ENCODE measurements at regions not wholly inside any gene's neighbourhood (a gene's known extent, or its start where the extent isn't known, plus 50 kb on each side); places are given as distances from the start of the nearest gene placed in this dataset.

- Histone ChIP-seq H3K4me3 (ENCODE audit: low read length in 2 of 2) (no peak overlapping the region), H4K8ac (ENCODE audit: low read depth, low read length) (no peak overlapping the region), H3K36me3 (replicated peaks in 1 of 2; ENCODE audit: control insufficient read depth in 2 of 2, insufficient read depth in 2 of 2, low read length in 2 of 2) (no peaks in the 10 kb centered on the region)
These were observed 57.6 kb upstream of the SLC6A11 start for GRCh38 chr3:10758304-10759037.

GRCh38 chr3:10759495-10759894, 56.5 kb upstream of the SLC6A11 start:
- Histone ChIP-seq H3K4me1 (ENCODE audit: control insufficient read depth in 2 of 2, insufficient read depth in 1 of 2, low read depth in 1 of 2, low read length in 2 of 2) (peaks cover 3 to 8% of the 10 kb centered on the region in 2 donors), H3K27me3 (ENCODE audit: control insufficient read depth in 3 of 3, insufficient read depth in 3 of 3, low read depth in 1 of 3, low read length in 3 of 3) (peaks cover 0 to 2% (median 0%) of the 10 kb centered on the region in 3 experiments)
- no CpG with 5 or more reads among the region's 1 CpG for WGBS, 2 donors (ENCODE audit: extremely low coverage in 2 of 2, insufficient read length in 2 of 2, insufficient replicate concordance in 1 of 2)

More at GRCh38 chr3:10758304-10759037, 57.6 kb upstream of the SLC6A11 start:
- Histone ChIP-seq H3K9me3 (replicated peaks in 1 of 2; ENCODE audit: control insufficient read depth in 2 of 2, insufficient read depth in 1 of 2, low read depth in 1 of 2, low read length in 2 of 2) (no peaks in the 10 kb centered on the region), H3K4me1 (ENCODE audit: control insufficient read depth in 2 of 2, insufficient read depth in 1 of 2, low read depth in 1 of 2, low read length in 2 of 2) (no peaks in the 10 kb centered on the region), H2AFZ (ENCODE audit: low read length) (no peak overlapping the region), H3K9ac (ENCODE audit: low read depth, low read length, poor library complexity) (no peak overlapping the region), H2BK5ac (ENCODE audit: low read length) (no peak overlapping the region), H3K79me1 (ENCODE audit: low read depth, low read length) (no peaks in the 10 kb centered on the region), H3K14ac (ENCODE audit: low read length) (no peak overlapping the region), H3K27ac (replicated peaks; ENCODE audit: low read length) (no peak overlapping the region), H3K18ac (ENCODE audit: low read length) (no peak overlapping the region), H3K4ac (ENCODE audit: low read length) (no peak overlapping the region), H2AK5ac (ENCODE audit: low read depth, low read length) (no peak overlapping the region), H2BK15ac (ENCODE audit: low read length) (no peak overlapping the region), H4K91ac (ENCODE audit: low read depth, low read length, poor library complexity) (no peak overlapping the region), H2BK12ac (ENCODE audit: low read length) (no peak overlapping the region), H3K4me2 (ENCODE audit: insufficient read depth, low read length, poor library complexity, severe bottlenecking) (no peak overlapping the region), H3K23ac (ENCODE audit: low read depth, low read length, poor library complexity) (no peak overlapping the region), H3K27me3 (ENCODE audit: control insufficient read depth in 3 of 3, insufficient read depth in 3 of 3, low read depth in 1 of 3, low read length in 3 of 3) (peaks cover 0 to 2% (median 0%) of the 10 kb centered on the region in 3 experiments), H2BK120ac (ENCODE audit: low read depth, low read length) (no peak overlapping the region)
- WGBS, 2 donors (ENCODE audit: extremely low coverage in 2 of 2, insufficient read length in 2 of 2, insufficient replicate concordance in 1 of 2) = no CpG with 5 or more reads among the region's 14 CpGs
- DNase-seq (ENCODE audit: low spot score) = peak; percentile 62

GRCh38 chr3:10760199-10760598, 55.8 kb upstream of the SLC6A11 start:
- no peak overlapping the region for H3K14ac ChIP-seq (ENCODE audit: low read length)
- H3K36me3 ChIP-seq (replicated peaks in 1 of 2; ENCODE audit: control insufficient read depth in 2 of 2, insufficient read depth in 2 of 2, low read length in 2 of 2) = no peaks in the 10 kb centered on the region
- no peak overlapping the region for H3K4me3 ChIP-seq (ENCODE audit: low read length in 2 of 2)
- no peak overlapping the region for H4K8ac ChIP-seq (ENCODE audit: low read depth, low read length)
- H3K4me2 ChIP-seq (ENCODE audit: insufficient read depth, low read length, poor library complexity, severe bottlenecking) = no peak overlapping the region
- peaks cover 0 to 1% (median 0%) of the 10 kb centered on the region in 3 experiments for H3K27me3 ChIP-seq (ENCODE audit: control insufficient read depth in 3 of 3, insufficient read depth in 3 of 3, low read depth in 1 of 3, low read length in 3 of 3)
- no peak overlapping the region for H2AFZ ChIP-seq (ENCODE audit: low read length)
- H2BK120ac ChIP-seq (ENCODE audit: low read depth, low read length) = no peak overlapping the region
- no peak overlapping the region for H4K91ac ChIP-seq (ENCODE audit: low read depth, low read length, poor library complexity)
- H3K4me1 ChIP-seq (ENCODE audit: control insufficient read depth in 2 of 2, insufficient read depth in 1 of 2, low read depth in 1 of 2, low read length in 2 of 2) = peaks cover 3 to 13% of the 10 kb centered on the region in 2 donors
- no peak overlapping the region for H3K4ac ChIP-seq (ENCODE audit: low read length)
- no peak overlapping the region for H3K23ac ChIP-seq (ENCODE audit: low read depth, low read length, poor library complexity)
- H2BK12ac ChIP-seq (ENCODE audit: low read length) = no peak overlapping the region
- no peak overlapping the region for H3K27ac ChIP-seq (replicated peaks; ENCODE audit: low read length)
- H3K18ac ChIP-seq (ENCODE audit: low read length) = no peak overlapping the region
- no peak overlapping the region for H3K9ac ChIP-seq (ENCODE audit: low read depth, low read length, poor library complexity)
- no peaks in the 10 kb centered on the region for H3K79me1 ChIP-seq (ENCODE audit: low read depth, low read length)
- no peak overlapping the region for H2BK15ac ChIP-seq (ENCODE audit: low read length)
- H3K9me3 ChIP-seq (replicated peaks in 1 of 2; ENCODE audit: control insufficient read depth in 2 of 2, insufficient read depth in 1 of 2, low read depth in 1 of 2, low read length in 2 of 2) = no peaks in the 10 kb centered on the region
- DNase-seq (ENCODE audit: low spot score) = no peak
- WGBS, 2 donors (ENCODE audit: extremely low coverage in 2 of 2, insufficient read length in 2 of 2, insufficient replicate concordance in 1 of 2) = no CpG with 5 or more reads among the region's 2 CpGs
- no peak overlapping the region for H2AK5ac ChIP-seq (ENCODE audit: low read depth, low read length)
- no peak overlapping the region for H2BK5ac ChIP-seq (ENCODE audit: low read length)

More at GRCh38 chr3:10759495-10759894, 56.5 kb upstream of the SLC6A11 start:
- H3K9me3 ChIP-seq (replicated peaks in 1 of 2; ENCODE audit: control insufficient read depth in 2 of 2, insufficient read depth in 1 of 2, low read depth in 1 of 2, low read length in 2 of 2) = no peaks in the 10 kb centered on the region
- H2AFZ ChIP-seq (ENCODE audit: low read length) = no peak overlapping the region
- H3K14ac ChIP-seq (ENCODE audit: low read length) = no peak overlapping the region
- no peak overlapping the region for H3K18ac ChIP-seq (ENCODE audit: low read length)
- H2BK5ac ChIP-seq (ENCODE audit: low read length) = no peak overlapping the region
- H3K9ac ChIP-seq (ENCODE audit: low read depth, low read length, poor library complexity) = no peak overlapping the region
- H3K36me3 ChIP-seq (replicated peaks in 1 of 2; ENCODE audit: control insufficient read depth in 2 of 2, insufficient read depth in 2 of 2, low read length in 2 of 2) = no peaks in the 10 kb centered on the region
- H2BK12ac ChIP-seq (ENCODE audit: low read length) = no peak overlapping the region
- H4K91ac ChIP-seq (ENCODE audit: low read depth, low read length, poor library complexity) = no peak overlapping the region
- H2BK120ac ChIP-seq (ENCODE audit: low read depth, low read length) = no peak overlapping the region
- no peak overlapping the region for H3K4ac ChIP-seq (ENCODE audit: low read length)
- no peaks in the 10 kb centered on the region for H3K79me1 ChIP-seq (ENCODE audit: low read depth, low read length)
- H3K4me3 ChIP-seq (ENCODE audit: low read length in 2 of 2) = no peak overlapping the region
- H3K23ac ChIP-seq (ENCODE audit: low read depth, low read length, poor library complexity) = no peak overlapping the region
- no peak overlapping the region for H3K4me2 ChIP-seq (ENCODE audit: insufficient read depth, low read length, poor library complexity, severe bottlenecking)
- DNase-seq (ENCODE audit: low spot score) = no peak
- H4K8ac ChIP-seq (ENCODE audit: low read depth, low read length) = no peak overlapping the region
- H3K27ac ChIP-seq (replicated peaks; ENCODE audit: low read length) = no peak overlapping the region
- H2AK5ac ChIP-seq (ENCODE audit: low read depth, low read length) = no peak overlapping the region
- H2BK15ac ChIP-seq (ENCODE audit: low read length) = no peak overlapping the region

- Histone ChIP-seq H3K18ac (ENCODE audit: low read length) (no peak overlapping the region), H2BK120ac (ENCODE audit: low read depth, low read length) (no peak overlapping the region), H3K23ac (ENCODE audit: low read depth, low read length, poor library complexity) (no peak overlapping the region), H4K8ac (ENCODE audit: low read depth, low read length) (no peak overlapping the region), H2BK5ac (ENCODE audit: low read length) (no peak overlapping the region), H2BK12ac (ENCODE audit: low read length) (no peak overlapping the region), H3K4ac (ENCODE audit: low read length) (no peak overlapping the region), H3K9ac (ENCODE audit: low read depth, low read length, poor library complexity) (no peak overlapping the region), H3K14ac (ENCODE audit: low read length) (no peak overlapping the region), H3K36me3 (replicated peaks in 1 of 2; ENCODE audit: control insufficient read depth in 2 of 2, insufficient read depth in 2 of 2, low read length in 2 of 2) (no peaks in the 10 kb centered on the region), H3K27me3 (ENCODE audit: control insufficient read depth in 3 of 3, insufficient read depth in 3 of 3, low read depth in 1 of 3, low read length in 3 of 3) (no peaks in the 10 kb centered on the region), H3K9me3 (replicated peaks in 1 of 2; ENCODE audit: control insufficient read depth in 2 of 2, insufficient read depth in 1 of 2, low read depth in 1 of 2, low read length in 2 of 2) (no peaks in the 10 kb centered on the region), H2BK15ac (ENCODE audit: low read length) (no peak overlapping the region), H3K79me1 (ENCODE audit: low read depth, low read length) (no peaks in the 10 kb centered on the region), H2AK5ac (ENCODE audit: low read depth, low read length) (no peak overlapping the region), H4K91ac (ENCODE audit: low read depth, low read length, poor library complexity) (no peak overlapping the region), H3K27ac (replicated peaks; ENCODE audit: low read length) (no peak overlapping the region), H3K4me3 (ENCODE audit: low read length in 2 of 2) (no peak overlapping the region), H3K4me2 (ENCODE audit: insufficient read depth, low read length, poor library complexity, severe bottlenecking) (no peak overlapping the region), H3K4me1 (ENCODE audit: control insufficient read depth in 2 of 2, insufficient read depth in 1 of 2, low read depth in 1 of 2, low read length in 2 of 2) (peaks cover 3 to 13% of the 10 kb centered on the region in 2 donors), H2AFZ (ENCODE audit: low read length) (no peak overlapping the region)
- DNase-seq (ENCODE audit: low spot score) = no peak
- no CpG with 5 or more reads among the region's 8 CpGs for WGBS, 2 donors (ENCODE audit: extremely low coverage in 2 of 2, insufficient read length in 2 of 2, insufficient replicate concordance in 1 of 2)
These were observed 54.4 kb upstream of the SLC6A11 start for GRCh38 chr3:10761583-10761982.
